MM.1S (cell line): ENCODE measurements at regions not wholly inside any gene's neighbourhood (a gene's known extent, or its start where the extent isn't known, plus 50 kb on each side); places are given as distances from the start of the nearest gene placed in this dataset.
"Not testable (repeated sequence)": the region's sequence is repeated elsewhere in the genome, so short reads cannot be mapped to it uniquely, and the experiment has no call there.

Experiments
- DNase-seq: peaks from one replicate; pipeline ENCODE4 v3.0.0-alpha.2; 2015
- H2AFZ ChIP-seq: fragments of 300-600 bp; sonication (generic); 2 replicates; pipeline ENCODE4 v1.6.0; 2016; ENCODE audit warnings: antibody characterized with exemption, low read length
- H3F3A ChIP-seq: fragments of 300-600 bp; sonication (generic); 2 replicates; pipeline ENCODE4 v1.6.1; 2016; ENCODE audit warnings: mild to moderate bottlenecking, antibody characterized with exemption, low read length, moderate library complexity, mixed read lengths; ENCODE audit not compliant: insufficient read depth
- H3K27ac ChIP-seq: fragments of 300-600 bp; sonication (generic); 2 replicates; pipeline ENCODE4 v1.5.1; 2016; ENCODE audit warnings: mild to moderate bottlenecking, low read length
- H3K27me3 ChIP-seq: fragments of 300-600 bp; sonication (generic); replicated peaks from 2 replicates; pipeline ENCODE4 v1.6.0; 2016; ENCODE audit warnings: low read length; ENCODE audit not compliant: insufficient read depth
- H3K36me3 ChIP-seq: fragments of 300-600 bp; sonication (generic); replicated peaks from 2 replicates; pipeline ENCODE4 v1.6.1; 2016; ENCODE audit warnings: mild to moderate bottlenecking, low read length, mixed read lengths; ENCODE audit not compliant: insufficient read depth
- H3K4me1 ChIP-seq: fragments of 300-600 bp; sonication (generic); 2 replicates; pipeline ENCODE4 v1.6.1; 2016; ENCODE audit warnings: low read length, mixed read lengths
- H3K4me2 ChIP-seq: fragments of 300-600 bp; sonication (generic); 2 replicates; pipeline ENCODE4 v1.6.0; 2016; ENCODE audit warnings: low read depth, low read length
- H3K4me3 ChIP-seq: fragments of 300-600 bp; sonication (generic); 2 replicates; pipeline ENCODE4 v1.5.1; 2016; ENCODE audit warnings: low read length, mixed read lengths
- H3K79me2 ChIP-seq: fragments of 300-600 bp; sonication (generic); 2 replicates; pipeline ENCODE4 v1.6.1; 2016; ENCODE audit warnings: mixed run types, low read length, mixed read lengths
- H3K9ac ChIP-seq: fragments of 300-600 bp; sonication (generic); 2 replicates; pipeline ENCODE4 v1.6.1; 2016; ENCODE audit warnings: low read length, mixed read lengths
- H3K9me2 ChIP-seq: fragments of 300-600 bp; sonication (generic); replicated peaks from 2 replicates; pipeline ENCODE4 v1.6.1; 2016; ENCODE audit warnings: mild to moderate bottlenecking, low read length, mixed read lengths; ENCODE audit not compliant: insufficient read depth
- H3K9me3 ChIP-seq: fragments of 300-600 bp; sonication (generic); replicated peaks from 2 replicates; pipeline ENCODE4 v1.6.1; 2016; ENCODE audit warnings: mild to moderate bottlenecking, low read length, mixed read lengths; ENCODE audit not compliant: insufficient read depth
- H4K20me1 ChIP-seq: fragments of 300-600 bp; sonication (generic); 2 replicates; pipeline ENCODE4 v1.6.1; 2016; ENCODE audit warnings: mild to moderate bottlenecking, low read length, moderate library complexity, mixed read lengths; ENCODE audit not compliant: insufficient read depth
- EZH2 ChIP-seq: fragments of 300-600 bp; sonication (generic); optimal IDR thresholded peaks from 2 replicates; pipeline ENCODE3; 2017; ENCODE audit warnings: low read depth, mild to moderate bottlenecking, antibody characterized with exemption, low read length, mixed read lengths
- EZH2phosphoT487 ChIP-seq: fragments of 300-600 bp; sonication (generic); IDR thresholded peaks from 2 replicates; pipeline ENCODE4 v1.6.1; 2018; ENCODE audit warnings: antibody characterized with exemption, low read length
- TF ChIP-seq, protein P1 (sequence below): fragments of 300-600 bp; sonication (generic); IDR thresholded peaks from 2 replicates; pipeline ENCODE4 v1.5.1; 2016; ENCODE audit warnings: antibody characterized with exemption, low read length, mixed read lengths

GRCh38 chr5:25540628-25541027, 895.9 kb upstream of the CDH10 start:
- Histone ChIP-seq H3K27ac (no peak overlapping the region), H3K9me2 (no peaks in the 10 kb centered on the region), H3K4me1 (no peaks in the 10 kb centered on the region), H3K9ac (no peak overlapping the region), H2AFZ (no peak overlapping the region), H3K79me2 (no peaks in the 10 kb centered on the region), H3K4me2 (no peak overlapping the region), H3K36me3 (no peaks in the 10 kb centered on the region), H3K9me3 (no peaks in the 10 kb centered on the region), H3F3A (no peaks in the 10 kb centered on the region), H3K4me3 (no peak overlapping the region), H3K27me3 (no peaks in the 10 kb centered on the region), H4K20me1 (no peaks in the 10 kb centered on the region)
- DNase-seq: no peak
- TF ChIP-seq, protein P1, sequence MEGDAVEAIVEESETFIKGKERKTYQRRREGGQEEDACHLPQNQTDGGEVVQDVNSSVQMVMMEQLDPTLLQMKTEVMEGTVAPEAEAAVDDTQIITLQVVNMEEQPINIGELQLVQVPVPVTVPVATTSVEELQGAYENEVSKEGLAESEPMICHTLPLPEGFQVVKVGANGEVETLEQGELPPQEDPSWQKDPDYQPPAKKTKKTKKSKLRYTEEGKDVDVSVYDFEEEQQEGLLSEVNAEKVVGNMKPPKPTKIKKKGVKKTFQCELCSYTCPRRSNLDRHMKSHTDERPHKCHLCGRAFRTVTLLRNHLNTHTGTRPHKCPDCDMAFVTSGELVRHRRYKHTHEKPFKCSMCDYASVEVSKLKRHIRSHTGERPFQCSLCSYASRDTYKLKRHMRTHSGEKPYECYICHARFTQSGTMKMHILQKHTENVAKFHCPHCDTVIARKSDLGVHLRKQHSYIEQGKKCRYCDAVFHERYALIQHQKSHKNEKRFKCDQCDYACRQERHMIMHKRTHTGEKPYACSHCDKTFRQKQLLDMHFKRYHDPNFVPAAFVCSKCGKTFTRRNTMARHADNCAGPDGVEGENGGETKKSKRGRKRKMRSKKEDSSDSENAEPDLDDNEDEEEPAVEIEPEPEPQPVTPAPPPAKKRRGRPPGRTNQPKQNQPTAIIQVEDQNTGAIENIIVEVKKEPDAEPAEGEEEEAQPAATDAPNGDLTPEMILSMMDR: no peak
- TF ChIP-seq EZH2phosphoT487: no peak
- TF ChIP-seq EZH2: no peak

- no peak overlapping the region for H3K27ac ChIP-seq
- H3K4me2 ChIP-seq: no peak overlapping the region
- no peak overlapping the region for H2AFZ ChIP-seq
These were observed 894.8 kb upstream of the CDH10 start for GRCh38 chr5:25539536-25539935.

DNA sequence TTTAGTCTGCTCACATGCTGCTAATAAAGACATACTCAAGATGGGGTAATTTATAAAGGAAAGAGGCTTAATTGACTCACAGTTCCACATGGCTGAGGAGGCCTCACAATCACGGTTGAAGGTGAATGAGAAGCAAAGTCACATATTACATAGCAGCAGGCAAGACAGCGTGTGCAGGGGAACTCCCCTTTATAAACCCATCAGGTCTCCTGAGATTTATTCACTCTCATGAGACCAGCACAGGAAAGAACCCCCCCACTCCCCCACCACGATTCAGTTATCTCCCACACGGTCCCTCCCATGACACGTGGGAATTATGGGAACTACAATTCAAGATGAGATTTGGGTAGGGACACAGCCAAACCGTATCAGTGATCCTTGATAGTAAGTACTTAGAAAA, 891.7 kb upstream of the CDH10 start:
- not testable (repeated sequence) for H3K4me1 ChIP-seq, H3K27me3 ChIP-seq, H3K27ac ChIP-seq, H2AFZ ChIP-seq, DNase-seq, H3K9me3 ChIP-seq, H3K9me2 ChIP-seq, H3K9ac ChIP-seq, H3K36me3 ChIP-seq, H3K79me2 ChIP-seq, H4K20me1 ChIP-seq, H3K4me2 ChIP-seq, H3K4me3 ChIP-seq, H3F3A ChIP-seq

More at GRCh38 chr5:25539536-25539935, 894.8 kb upstream of the CDH10 start:
- TF ChIP-seq EZH2phosphoT487 (no peak), EZH2 (no peak)
- TF ChIP-seq, protein P1: no peak
- no peaks in the 10 kb centered on the region for H3F3A ChIP-seq
- no peaks in the 10 kb centered on the region for H3K36me3 ChIP-seq
- H4K20me1 ChIP-seq: no peaks in the 10 kb centered on the region
- H3K4me1 ChIP-seq: no peaks in the 10 kb centered on the region
- H3K9me2 ChIP-seq: no peaks in the 10 kb centered on the region
- no peak overlapping the region for H3K9ac ChIP-seq
- no peaks in the 10 kb centered on the region for H3K27me3 ChIP-seq
- H3K79me2 ChIP-seq: no peaks in the 10 kb centered on the region
- no peak for DNase-seq
- no peak overlapping the region for H3K4me3 ChIP-seq
- no peaks in the 10 kb centered on the region for H3K9me3 ChIP-seq

DNA sequence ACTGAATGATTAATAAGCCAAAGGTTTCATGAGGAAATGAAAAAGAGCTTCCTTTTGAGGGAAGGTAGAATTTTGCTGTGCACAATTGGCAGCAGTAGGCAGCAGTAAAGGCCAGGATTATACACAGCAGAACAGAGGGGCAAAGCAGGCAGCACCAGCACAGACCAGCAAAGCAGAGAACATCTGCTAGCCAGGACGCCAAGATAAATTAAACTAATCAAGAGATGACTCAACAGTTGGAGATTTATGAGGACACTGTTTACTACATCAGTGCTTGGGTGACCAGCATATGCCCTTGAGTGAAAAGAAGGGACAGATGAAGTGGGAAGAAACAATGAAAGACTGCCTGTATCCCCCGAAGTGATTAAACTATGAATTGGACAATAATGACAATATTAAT, 871.4 kb upstream of the CDH10 start:
- H3K9ac ChIP-seq: no peak overlapping the region
- H3K9me2 ChIP-seq: no peaks in the 10 kb centered on the region
- no peaks in the 10 kb centered on the region for H3K79me2 ChIP-seq
- no peaks in the 10 kb centered on the region for H3K27me3 ChIP-seq
- H3K4me3 ChIP-seq: no peak overlapping the region
- TF ChIP-seq, protein P1: no peak
- TF ChIP-seq EZH2phosphoT487 (no peak), EZH2 (no peak)
- no peaks in the 10 kb centered on the region for H3K9me3 ChIP-seq
- no peak overlapping the region for H3K4me2 ChIP-seq
- no peaks in the 10 kb centered on the region for H3K36me3 ChIP-seq
- H2AFZ ChIP-seq: no peak overlapping the region
- no peak for DNase-seq
- H4K20me1 ChIP-seq: no peaks in the 10 kb centered on the region
- H3F3A ChIP-seq: no peaks in the 10 kb centered on the region
- no peaks in the 10 kb centered on the region for H3K4me1 ChIP-seq
- H3K27ac ChIP-seq: no peak overlapping the region
